SJCRH30 (cell line): ENCODE measurements at regions not wholly inside any gene's neighbourhood (a gene's known extent, or its start where the extent isn't known, plus 50 kb on each side); places are given as distances from the start of the nearest gene placed in this dataset.
A peak's percentile ranks its signal among the peaks of the same experiment; 100 is the strongest.

Source experiments
- DNase-seq, 2 experiments: peaks; one replicate each; pipeline ENCODE4 v3.0.0-alpha.2; 2015 to 2020
- H3K27ac ChIP-seq: fragments of 250-450 bp; sonication (Bioruptor Pico); 2 replicates; pipeline ENCODE4 v1.5.1; 2020; ENCODE audit warnings: mild to moderate bottlenecking, moderate library complexity
- H3K27me3 ChIP-seq: fragments of 250-450 bp; sonication (Bioruptor Pico); 2 replicates; pipeline ENCODE4 v1.5.1; 2020; ENCODE audit warnings: mild to moderate bottlenecking, moderate library complexity
- H3K36me3 ChIP-seq: fragments of 250-450 bp; sonication (Bioruptor Pico); 2 replicates; pipeline ENCODE4 v1.5.1; 2020; ENCODE audit warnings: mild to moderate bottlenecking, moderate library complexity
- H3K4me1 ChIP-seq: fragments of 250-450 bp; sonication (Bioruptor Pico); 2 replicates; pipeline ENCODE4 v1.5.1; 2020; ENCODE audit warnings: mild to moderate bottlenecking, moderate library complexity
- H3K4me3 ChIP-seq: fragments of 250-450 bp; sonication (Bioruptor Pico); 2 replicates; pipeline ENCODE4 v1.5.1; 2020; ENCODE audit warnings: mild to moderate bottlenecking, moderate library complexity
- H3K9me3 ChIP-seq: fragments of 250-450 bp; sonication (Bioruptor Pico); replicated peaks from 2 replicates; pipeline ENCODE4 v1.5.1; 2020; ENCODE audit warnings: mild to moderate bottlenecking, moderate library complexity

DNA sequence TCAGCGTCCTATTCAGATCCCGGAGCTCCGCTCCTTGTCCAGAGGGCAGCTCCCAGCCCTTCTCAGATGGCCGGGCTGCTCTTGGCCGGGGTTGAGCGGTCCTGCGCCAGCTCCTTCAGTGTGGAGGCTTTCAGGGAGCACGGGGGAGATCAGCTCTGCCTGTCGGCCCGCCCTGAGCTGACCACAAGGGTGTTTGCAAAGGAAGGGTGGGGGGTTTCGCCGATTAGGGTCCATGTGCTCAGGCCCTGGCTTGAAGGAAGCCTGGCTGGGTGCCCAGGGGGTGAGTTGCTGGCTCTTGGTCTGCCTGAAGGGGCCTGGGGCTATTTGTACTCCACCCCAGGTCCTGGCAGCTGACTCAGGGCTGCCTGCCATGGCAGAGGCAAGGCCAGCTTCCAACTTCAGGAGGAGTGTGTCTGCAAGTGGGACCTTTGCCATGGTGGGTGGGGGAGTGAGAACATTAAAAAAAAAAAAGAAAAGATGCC, 250.1 kb upstream of the KLF4 start:
- no peak overlapping the region for H3K4me3 ChIP-seq
- H3K9me3 ChIP-seq, result no peaks in the 10 kb centered on the region
- peak overlapping the region; percentile 24; the same call in 1 of the 2 replicates for H3K27ac ChIP-seq
- no peaks in the 10 kb centered on the region for H3K36me3 ChIP-seq
- peak; percentile 82 to 83 for DNase-seq
- H3K27me3 ChIP-seq, result no peaks in the 10 kb centered on the region
- H3K4me1 ChIP-seq, result peaks cover 13% of the 10 kb centered on the region

DNA sequence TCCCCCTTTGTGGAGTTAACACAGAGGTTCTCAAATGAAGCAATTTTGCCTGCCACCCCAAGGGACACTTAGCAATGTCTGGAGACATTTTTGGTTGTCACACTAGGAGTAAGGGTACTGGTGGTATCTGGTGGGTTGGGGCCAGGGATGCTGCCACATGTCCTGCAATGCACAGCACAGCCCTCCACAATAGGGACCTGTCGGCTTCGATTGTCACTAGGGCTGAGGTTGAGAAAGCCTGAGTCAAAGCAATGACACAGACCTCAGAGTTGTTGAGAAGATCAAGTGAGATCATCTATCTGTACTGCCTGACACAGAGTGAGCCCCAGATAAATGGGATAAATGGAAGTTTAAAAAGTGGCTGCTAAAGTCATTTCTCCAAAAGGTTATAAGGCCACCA, 249.2 kb upstream of the KLF4 start:
- no peaks in the 10 kb centered on the region for H3K27me3 ChIP-seq
- H3K36me3 ChIP-seq, result no peaks in the 10 kb centered on the region
- H3K4me3 ChIP-seq, result no peak overlapping the region
- no peak for DNase-seq
- no peak overlapping the region for H3K27ac ChIP-seq
- H3K9me3 ChIP-seq, result no peaks in the 10 kb centered on the region
- H3K4me1 ChIP-seq, result peaks cover 13% of the 10 kb centered on the region

DNA sequence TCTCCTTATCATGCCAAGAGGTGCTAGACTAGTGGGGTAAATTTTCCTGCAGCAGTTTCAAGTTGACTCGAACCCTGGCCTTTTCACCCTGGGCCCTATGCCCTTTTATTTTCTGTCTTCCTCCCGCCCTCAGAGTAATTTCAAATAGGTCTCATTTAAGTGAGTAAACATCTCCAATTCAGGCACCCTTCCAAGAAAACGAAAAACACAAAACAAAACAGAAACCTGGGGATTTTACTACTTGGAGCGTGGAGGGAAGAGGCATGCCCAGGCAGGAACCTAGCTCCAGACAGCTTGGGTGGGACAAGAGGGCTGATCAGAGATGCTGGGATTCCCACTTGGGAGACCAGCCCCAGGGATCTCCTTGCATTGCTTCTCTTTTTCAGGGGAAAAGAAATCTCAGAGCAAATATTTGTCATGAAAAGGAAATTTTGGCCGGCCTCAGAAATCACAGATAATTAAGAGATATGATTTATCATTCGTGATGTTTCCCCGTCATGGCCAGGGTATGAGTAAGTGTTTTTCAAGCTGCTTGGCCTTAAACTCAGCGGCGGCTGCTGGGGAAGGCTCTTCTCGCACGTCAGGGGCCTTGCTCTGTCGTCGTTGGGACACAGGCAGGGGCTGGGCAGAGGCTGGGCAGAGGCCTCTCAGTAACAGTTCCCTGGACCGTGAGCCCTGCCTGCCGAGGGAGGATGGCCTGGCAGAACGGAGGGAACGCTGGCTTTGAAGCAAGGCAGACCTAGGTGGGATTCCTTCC, 248.6 kb upstream of the KLF4 start:
- Histone ChIP-seq H3K36me3 (no peaks in the 10 kb centered on the region), H3K9me3 (no peaks in the 10 kb centered on the region), H3K4me1 (peaks cover 19% of the 10 kb centered on the region), H3K4me3 (no peak overlapping the region), H3K27ac (no peak overlapping the region), H3K27me3 (no peaks in the 10 kb centered on the region)
- no peak for DNase-seq

DNA sequence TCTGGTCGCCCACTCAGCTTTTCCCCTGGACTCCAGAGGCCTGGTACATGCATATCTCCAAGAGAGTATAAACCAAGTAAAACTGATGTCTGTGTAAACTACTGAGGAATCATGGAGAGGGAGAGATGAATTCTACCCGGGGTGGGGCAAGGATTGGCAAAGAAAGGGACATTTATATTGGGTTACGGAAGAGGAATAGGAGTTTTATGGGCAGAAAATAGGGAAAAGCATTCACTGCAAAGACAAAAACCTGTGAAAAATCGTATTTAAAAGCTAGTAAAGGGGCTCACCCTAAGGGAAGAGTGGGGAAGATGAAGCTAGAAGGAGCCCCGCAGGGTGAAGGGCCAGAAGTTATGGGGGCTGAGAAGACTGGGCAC, 248.0 kb upstream of the KLF4 start:
- no peaks in the 10 kb centered on the region for H3K9me3 ChIP-seq
- H3K27ac ChIP-seq, result no peak overlapping the region
- no peak for DNase-seq
- H3K4me3 ChIP-seq, result no peak overlapping the region
- no peaks in the 10 kb centered on the region for H3K27me3 ChIP-seq
- H3K4me1 ChIP-seq, result peaks cover 23% of the 10 kb centered on the region
- H3K36me3 ChIP-seq, result no peaks in the 10 kb centered on the region

DNA sequence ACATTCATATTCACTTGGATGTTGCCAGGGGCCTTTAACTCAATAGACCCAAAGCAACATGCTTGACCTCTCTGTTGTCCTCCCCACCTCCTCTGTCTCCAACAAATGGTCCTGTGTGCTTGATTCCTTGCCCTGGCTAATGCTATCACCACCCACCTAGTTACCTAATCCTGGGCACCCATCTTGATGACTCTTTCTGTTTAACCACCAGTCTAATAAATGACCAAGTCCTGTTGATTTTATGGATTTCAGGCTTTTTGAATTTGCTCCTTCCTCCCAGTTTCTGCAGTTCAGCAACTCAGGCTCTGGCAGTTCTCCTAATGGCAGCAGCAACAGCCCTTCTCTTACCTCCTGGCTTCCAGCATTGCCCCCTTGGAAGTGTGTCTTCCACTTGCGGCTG, 246.3 kb upstream of the KLF4 start:
- peaks cover 30% of the 10 kb centered on the region for H3K4me1 ChIP-seq
- H3K9me3 ChIP-seq, result no peaks in the 10 kb centered on the region
- no peaks in the 10 kb centered on the region for H3K36me3 ChIP-seq
- no peaks in the 10 kb centered on the region for H3K27me3 ChIP-seq
- H3K27ac ChIP-seq, result no peak overlapping the region
- no peak overlapping the region for H3K4me3 ChIP-seq
- DNase-seq, result no peak

DNA sequence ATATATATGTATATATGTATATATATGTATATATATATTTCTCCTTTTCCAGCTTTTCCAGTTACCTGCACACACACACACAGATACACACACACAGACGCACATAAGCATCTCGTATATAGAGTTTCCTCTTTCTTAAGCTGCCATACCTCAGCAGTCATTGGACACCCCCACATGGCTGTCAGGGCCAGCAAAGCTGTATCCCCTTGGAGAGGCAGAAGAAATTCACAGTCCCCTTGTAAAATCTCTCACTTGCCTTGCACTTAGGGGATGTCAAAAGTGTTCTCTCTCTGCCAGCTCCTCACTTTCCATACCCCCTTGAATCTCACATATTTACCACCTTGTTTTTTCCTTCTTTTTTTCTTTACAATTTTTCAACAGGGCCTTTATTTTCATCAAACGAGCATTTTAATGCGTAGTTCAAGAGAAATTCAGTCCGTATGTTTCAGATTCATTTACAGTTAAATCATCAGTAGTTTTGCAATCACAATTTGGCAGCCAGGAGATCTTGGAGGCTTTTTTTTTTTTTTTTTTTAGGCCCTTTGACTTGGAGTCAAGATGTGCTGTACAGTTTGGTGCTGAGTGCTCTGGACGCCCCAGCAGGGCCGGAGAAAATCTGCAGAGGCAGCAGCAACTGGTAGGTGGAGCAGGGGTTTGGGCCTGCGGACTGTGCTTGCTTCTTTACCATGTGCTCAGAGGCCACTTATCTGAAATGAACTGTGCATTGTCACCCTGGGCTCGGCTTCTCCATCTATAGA, 244.9 kb upstream of the KLF4 start:
- Histone ChIP-seq H3K36me3 (no peaks in the 10 kb centered on the region), H3K4me1 (peaks cover 29% of the 10 kb centered on the region), H3K27ac (no peak overlapping the region), H3K27me3 (no peaks in the 10 kb centered on the region), H3K4me3 (no peak overlapping the region), H3K9me3 (no peaks in the 10 kb centered on the region)
- DNase-seq, result no peak

DNA sequence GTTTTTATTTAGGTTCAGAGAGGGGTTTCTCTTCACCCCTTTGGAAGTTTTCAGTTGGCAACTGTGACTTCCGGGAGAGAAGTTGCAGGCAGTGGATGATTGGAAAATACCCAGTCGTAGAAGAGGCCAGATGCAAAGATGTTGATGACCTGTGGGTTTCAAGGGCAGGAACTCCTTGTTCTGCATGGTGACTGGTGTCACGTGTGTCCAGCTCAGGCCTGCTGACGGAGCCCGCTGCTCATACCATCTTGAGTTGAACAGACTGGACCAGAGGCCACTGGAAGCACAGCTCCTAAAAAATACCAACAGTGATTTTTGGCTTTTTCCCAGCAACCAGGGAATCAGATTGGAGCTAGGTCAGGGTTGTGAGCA, 243.9 kb upstream of the KLF4 start:
- no peak for DNase-seq
- Histone ChIP-seq H3K4me1 (peaks cover 23% of the 10 kb centered on the region), H3K4me3 (no peak overlapping the region), H3K27me3 (no peaks in the 10 kb centered on the region), H3K36me3 (no peaks in the 10 kb centered on the region), H3K27ac (peak overlapping the region; percentile 15), H3K9me3 (no peaks in the 10 kb centered on the region)

DNA sequence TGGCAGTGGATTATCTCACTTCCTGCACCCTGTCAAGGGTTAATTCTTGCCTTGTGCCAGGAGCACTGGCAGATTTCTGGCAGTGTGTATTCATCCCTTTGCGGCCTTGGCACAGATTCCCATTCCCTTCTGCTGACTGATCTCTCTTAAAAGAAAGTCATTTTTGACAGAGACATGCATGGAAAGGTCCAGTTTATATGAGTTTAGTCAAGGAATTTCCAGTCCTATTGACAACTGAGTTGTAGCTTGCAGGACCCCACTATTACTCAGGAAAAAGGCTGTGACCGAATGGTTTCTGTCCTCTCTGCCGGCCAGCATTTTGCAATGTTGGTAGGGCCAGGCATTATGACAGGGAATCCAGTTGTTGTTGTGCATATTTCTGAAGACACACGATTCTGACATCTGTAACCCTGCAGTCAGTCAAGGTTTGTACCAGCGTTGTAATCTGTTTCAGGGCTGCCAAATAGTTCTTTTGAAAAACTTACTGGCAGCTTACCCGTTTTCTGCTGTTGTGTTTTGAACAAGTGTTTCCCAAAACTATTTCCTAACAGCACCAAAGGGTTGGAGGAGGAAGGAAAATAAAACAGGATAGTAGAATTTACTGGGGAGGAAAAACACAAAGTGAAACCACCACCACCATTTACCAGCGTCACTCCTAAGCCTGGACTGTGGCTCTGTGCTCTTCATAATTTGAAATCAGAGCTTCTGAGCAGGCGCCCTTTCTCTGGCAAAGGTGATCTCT, 243.4 kb upstream of the KLF4 start:
- DNase-seq, result no peak
- Histone ChIP-seq H3K4me3 (0 out of 2 replicates have a peak overlapping the region, but pooled peaks have one; percentile 4), H3K36me3 (no peaks in the 10 kb centered on the region), H3K27ac (peak overlapping the region; percentile 15), H3K9me3 (no peaks in the 10 kb centered on the region), H3K27me3 (no peaks in the 10 kb centered on the region), H3K4me1 (peaks cover 22% of the 10 kb centered on the region)

DNA sequence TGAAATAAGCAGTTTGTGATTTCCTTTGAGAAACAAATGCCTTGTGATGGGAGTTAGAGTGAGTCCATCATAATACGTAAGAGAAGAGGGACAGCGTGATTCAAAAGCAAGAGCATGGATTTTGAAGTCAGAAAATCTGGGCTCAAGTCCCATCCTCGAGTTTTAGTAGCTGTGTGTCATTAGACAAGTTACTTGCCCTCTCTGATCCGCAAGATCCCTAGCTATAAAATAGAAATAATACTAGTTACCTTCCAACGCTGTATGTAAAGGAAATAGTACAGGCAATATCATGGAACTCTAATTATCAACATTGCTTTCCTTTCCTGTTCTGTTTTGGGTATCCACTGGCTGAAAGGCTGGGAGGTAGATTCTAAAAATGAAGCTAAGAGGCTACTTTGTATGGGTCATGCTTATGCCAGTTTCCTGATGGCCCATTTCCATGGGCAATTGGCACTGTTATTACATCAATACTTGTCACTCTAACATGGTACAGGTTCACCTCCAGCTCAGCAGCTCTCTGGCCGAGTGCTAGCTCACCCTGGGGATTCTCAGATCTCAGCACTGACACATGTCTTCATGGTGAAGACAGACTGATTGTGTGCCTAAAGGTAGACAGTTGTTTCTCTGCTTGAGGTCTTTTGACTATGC, 241.7 kb upstream of the KLF4 start:
- Histone ChIP-seq H3K27me3 (no peaks in the 10 kb centered on the region), H3K4me1 (peaks cover 22% of the 10 kb centered on the region), H3K4me3 (no peak overlapping the region), H3K36me3 (no peaks in the 10 kb centered on the region), H3K9me3 (no peaks in the 10 kb centered on the region), H3K27ac (peak overlapping the region; percentile 72)
- DNase-seq, result no peak

DNA sequence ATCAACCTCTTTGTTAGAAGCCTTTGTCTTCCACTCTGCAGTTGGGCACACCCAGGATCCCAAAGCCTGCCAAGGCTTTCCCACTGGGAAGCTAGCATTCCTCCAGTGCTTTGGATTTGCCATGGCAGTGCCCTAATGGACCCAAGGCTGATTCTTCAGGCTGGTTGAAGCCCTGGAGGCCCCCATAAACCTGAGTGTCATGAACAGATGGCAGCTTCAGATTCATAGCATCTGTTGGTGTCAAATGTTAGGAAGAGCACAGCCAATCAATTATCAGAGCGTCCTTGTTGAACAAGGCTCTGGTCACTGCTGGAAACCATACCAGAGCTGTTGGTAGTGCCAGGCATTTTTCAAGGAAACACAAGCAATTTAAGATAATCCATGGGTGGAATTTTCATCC, 241.1 kb upstream of the KLF4 start:
- peak; percentile 87 to 97 for DNase-seq
- Histone ChIP-seq H3K9me3 (no peaks in the 10 kb centered on the region), H3K4me1 (peaks cover 22% of the 10 kb centered on the region), H3K4me3 (no peak overlapping the region), H3K27ac (peak overlapping the region; percentile 72), H3K36me3 (no peaks in the 10 kb centered on the region), H3K27me3 (no peaks in the 10 kb centered on the region)

DNA sequence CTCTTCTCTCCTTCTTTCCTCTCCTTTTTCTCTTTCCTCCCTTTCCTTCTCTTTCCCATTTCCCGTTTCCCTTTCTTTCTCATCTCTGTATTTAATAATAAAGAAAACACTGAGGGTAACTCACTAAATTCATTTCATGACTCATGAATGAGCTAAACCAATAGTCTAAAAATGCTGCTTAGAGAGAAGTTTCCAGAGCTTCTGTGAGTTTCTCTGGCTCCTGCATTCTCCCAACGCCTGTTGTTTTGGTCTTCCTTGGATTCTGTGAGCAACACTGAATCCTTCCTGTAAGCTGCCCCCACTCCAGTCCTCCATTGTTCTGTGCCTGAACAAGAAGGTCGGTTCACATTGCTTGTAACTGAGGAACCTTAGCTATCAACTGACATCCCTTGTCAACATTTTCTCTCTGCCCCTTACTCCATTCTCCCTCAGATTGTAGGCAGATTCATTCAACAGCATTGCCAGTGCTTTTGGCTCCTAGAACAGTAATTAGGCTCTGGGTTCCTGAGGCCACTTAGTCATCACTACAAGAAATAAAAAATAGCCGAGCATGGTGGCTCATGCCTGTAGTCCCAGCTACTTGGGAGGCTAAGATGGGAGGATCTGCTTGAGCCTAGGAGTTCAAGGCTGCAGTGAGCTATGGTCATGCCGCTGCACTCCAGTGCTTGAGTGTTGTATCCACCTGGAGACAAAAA, 237.7 kb upstream of the KLF4 start:
- H3K36me3 ChIP-seq, result no peaks in the 10 kb centered on the region
- H3K27me3 ChIP-seq, result no peaks in the 10 kb centered on the region
- no peak overlapping the region for H3K27ac ChIP-seq
- 0 out of 2 replicates have a peak, but pooled peaks cover 3% of the 10 kb centered on the region for H3K9me3 ChIP-seq
- peaks cover 13% of the 10 kb centered on the region for H3K4me1 ChIP-seq
- no peak for DNase-seq
- H3K4me3 ChIP-seq, result no peak overlapping the region

DNA sequence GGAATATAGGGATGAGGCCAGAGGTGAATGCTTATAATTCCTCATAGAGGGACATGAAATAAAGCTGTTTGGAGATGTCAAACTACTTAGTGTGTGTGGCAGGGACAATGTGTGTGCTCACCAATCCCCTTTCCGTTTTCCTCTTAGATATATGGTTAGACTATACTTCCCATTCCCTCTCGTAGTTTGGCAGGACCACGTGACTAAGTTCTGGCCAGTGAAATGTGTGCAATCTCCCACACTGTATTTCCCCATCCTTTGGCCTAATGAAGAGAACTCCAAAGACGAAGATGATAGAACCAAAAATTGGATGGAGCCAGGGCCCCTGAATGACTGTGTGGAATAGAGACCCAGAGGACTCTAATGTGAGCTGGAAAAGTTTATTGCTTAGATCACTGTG, 233.4 kb upstream of the KLF4 start:
- H3K4me3 ChIP-seq, result no peak overlapping the region
- H3K4me1 ChIP-seq, result peaks cover 7% of the 10 kb centered on the region
- H3K9me3 ChIP-seq, result 0 out of 2 replicates have a peak, but pooled peaks cover 3% of the 10 kb centered on the region
- no peak overlapping the region for H3K27ac ChIP-seq
- DNase-seq, result no peak
- H3K36me3 ChIP-seq, result no peaks in the 10 kb centered on the region
- H3K27me3 ChIP-seq, result no peaks in the 10 kb centered on the region

DNA sequence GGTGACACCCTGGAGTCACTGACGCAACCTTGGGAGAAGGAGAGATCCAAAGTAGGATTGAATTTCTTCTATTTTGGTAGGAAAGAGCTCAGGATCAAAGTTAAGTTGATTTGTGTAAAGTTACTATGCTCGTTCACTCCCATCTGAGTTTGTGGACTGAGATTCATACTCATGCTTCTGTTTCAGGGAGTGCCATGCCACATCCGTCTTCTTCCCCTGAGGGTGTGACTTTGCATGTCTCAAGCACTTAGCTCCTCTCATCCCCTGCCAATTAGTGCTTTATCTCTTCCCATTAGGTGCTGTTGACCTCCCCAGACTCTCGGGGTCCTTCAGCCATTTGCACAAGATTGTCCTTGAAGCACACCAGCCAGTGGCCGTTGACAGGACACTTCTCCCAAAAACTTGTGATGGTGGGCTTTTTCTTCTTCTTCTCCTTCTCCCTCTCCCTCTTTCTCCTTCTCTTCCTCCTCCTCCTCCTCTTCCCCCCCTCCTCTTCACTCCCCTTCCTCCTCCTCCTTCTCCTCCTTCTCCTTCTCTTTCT, 232.2 kb upstream of the KLF4 start:
- no peak for DNase-seq
- 0 out of 2 replicates have a peak, but pooled peaks cover 3% of the 10 kb centered on the region for H3K9me3 ChIP-seq
- peaks cover 10% of the 10 kb centered on the region for H3K4me1 ChIP-seq
- no peaks in the 10 kb centered on the region for H3K36me3 ChIP-seq
- H3K27ac ChIP-seq, result no peak overlapping the region
- no peak overlapping the region for H3K4me3 ChIP-seq
- no peaks in the 10 kb centered on the region for H3K27me3 ChIP-seq

DNA sequence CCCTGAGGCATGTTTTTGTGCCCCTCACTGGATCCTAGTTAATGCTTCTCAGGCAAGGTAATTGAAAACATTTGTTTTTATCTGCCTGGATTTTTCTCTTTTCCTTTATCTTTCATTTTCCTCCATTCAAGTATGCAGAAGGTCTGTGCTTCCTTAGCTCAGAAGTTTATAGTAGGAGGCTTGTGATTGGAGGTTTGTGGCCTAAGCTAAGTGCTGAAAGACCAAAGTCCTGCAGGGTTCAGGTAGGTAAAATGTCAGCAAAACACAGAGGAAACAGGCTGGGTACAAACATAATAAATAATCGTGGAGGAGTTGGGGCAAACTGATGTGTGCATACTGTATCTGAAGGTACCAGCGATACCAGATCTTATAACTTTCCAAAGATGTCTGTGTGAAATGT, 230.9 kb upstream of the KLF4 start:
- no peak for DNase-seq
- Histone ChIP-seq H3K36me3 (no peaks in the 10 kb centered on the region), H3K9me3 (0 out of 2 replicates have a peak, but pooled peaks cover 2% of the 10 kb centered on the region), H3K4me1 (peaks cover 10% of the 10 kb centered on the region), H3K27ac (no peak overlapping the region), H3K27me3 (no peaks in the 10 kb centered on the region), H3K4me3 (no peak overlapping the region)
